CD14-positive monocyte (primary cell): ENCODE measurements at regions not wholly inside any gene's neighbourhood (a gene's known extent, or its start where the extent isn't known, plus 50 kb on each side); places are given as distances from the start of the nearest gene placed in this dataset.

Experiments used
- DNase-seq, 3 donors: peaks; one replicate each; pipeline ENCODE4 v3.0.0-alpha.2; 2011 to 2022
- H2AFZ ChIP-seq: 2 replicates; pipeline ENCODE4 v1.6.0; 2012; ENCODE audit warnings: mild to moderate bottlenecking, low read depth, low read length, inconsistent platforms; ENCODE audit not compliant: insufficient read depth, poor library complexity, severe bottlenecking
- H3K27ac ChIP-seq, 2 donors: 1 replicate in 1 of 2; 2 replicates in 1 of 2; pipeline ENCODE4 v1.5.1; 2012 to 2013; ENCODE audit warnings: low read length in 2 of 2, control low read depth in 1 of 2, inconsistent platforms in 1 of 2, low read depth in 1 of 2, mild to moderate bottlenecking in 1 of 2
- H3K27me3 ChIP-seq, 2 donors: one replicate each; pipeline versions ENCODE4 v1.6.0 to v1.6.1; 2011 to 2013; ENCODE audit warnings: low read length in 2 of 2; ENCODE audit not compliant: control insufficient read depth in 2 of 2, insufficient read depth in 2 of 2
- H3K36me3 ChIP-seq, 2 donors: replicated peaks in 1 of 2; 1 replicate in 1 of 2; 2 replicates in 1 of 2; pipeline versions ENCODE4 v1.5.1 to v1.6.1; 2012 to 2013; ENCODE audit warnings: low read length in 2 of 2, control low read depth in 1 of 2, inconsistent platforms in 1 of 2, mild to moderate bottlenecking in 1 of 2; ENCODE audit not compliant: insufficient read depth in 2 of 2, control insufficient read depth in 1 of 2
- H3K4me1 ChIP-seq, 2 donors: 1 replicate in 1 of 2; 2 replicates in 1 of 2; pipeline versions ENCODE4 v1.5.1 to v1.6.1; 2012 to 2013; ENCODE audit warnings: low read length in 2 of 2, control low read depth in 1 of 2, inconsistent platforms in 1 of 2, mild to moderate bottlenecking in 1 of 2, moderate library complexity in 1 of 2; ENCODE audit not compliant: insufficient read depth in 2 of 2, control insufficient read depth in 1 of 2
- H3K4me2 ChIP-seq: replicated peaks from 2 replicates; pipeline ENCODE3; 2012; ENCODE audit warnings: low read length, moderate library complexity, mild to moderate bottlenecking; ENCODE audit not compliant: poor library complexity, severe bottlenecking; ENCODE audit errors: extremely low read depth
- H3K4me3 ChIP-seq, 3 experiments: fragments of 200-600 bp in 1 of 3; sonication (generic) in 1 of 3; replicated peaks in 1 of 3; 1 replicate in 2 of 3; 2 replicates in 1 of 3; pipeline ENCODE4 v1.5.1; 2011 to 2013; ENCODE audit warnings: low read length in 3 of 3, mild to moderate bottlenecking in 3 of 3, control low read depth in 2 of 3, low read depth in 2 of 3, inconsistent platforms in 1 of 3, moderate library complexity in 1 of 3
- H3K79me2 ChIP-seq: 2 replicates; pipeline ENCODE4 v1.6.0; 2012; ENCODE audit warnings: mild to moderate bottlenecking, control low read depth, inconsistent platforms, low read length, moderate library complexity; ENCODE audit not compliant: insufficient read depth
- H3K9ac ChIP-seq: 2 replicates; pipeline ENCODE4 v1.6.0; 2017; ENCODE audit warnings: low read length, mild to moderate bottlenecking; ENCODE audit not compliant: insufficient read depth, poor library complexity, severe bottlenecking
- H3K9me3 ChIP-seq, 2 donors: replicated peaks in 1 of 2; 1 replicate in 1 of 2; 2 replicates in 1 of 2; pipeline versions ENCODE4 v1.5.1 to v1.6.1; 2012 to 2013; ENCODE audit warnings: low read length in 2 of 2, control low read depth in 1 of 2; ENCODE audit not compliant: control insufficient read depth in 1 of 2, insufficient read depth in 1 of 2
- H4K20me1 ChIP-seq: 2 replicates; pipeline ENCODE4 v1.6.0; 2012; ENCODE audit warnings: mild to moderate bottlenecking, low read length, control low read depth, moderate library complexity; ENCODE audit not compliant: insufficient read depth
- H3K27ac Mint-ChIP-seq, 7 donors: one replicate each; pipeline ENCODE4 v1.8.0; 2020; ENCODE audit warnings: mild to moderate bottlenecking in 7 of 7, mixed read lengths in 7 of 7, moderate library complexity in 6 of 7, inconsistent platforms in 2 of 7
- H3K27me3 Mint-ChIP-seq, 3 donors: one replicate each; pipeline ENCODE4 v1.8.0; 2021 to 2022; ENCODE audit warnings: low read depth in 3 of 3, mild to moderate bottlenecking in 3 of 3, mixed read lengths in 3 of 3, moderate library complexity in 3 of 3, inconsistent platforms in 1 of 3
- H3K36me3 Mint-ChIP-seq, 2 donors: one replicate each; pipeline ENCODE4 v1.8.0; 2020; ENCODE audit warnings: mixed read lengths in 2 of 2, inconsistent platforms in 1 of 2, mild to moderate bottlenecking in 1 of 2
- H3K4me1 Mint-ChIP-seq: one replicate; pipeline ENCODE4 v1.8.0; 2020; ENCODE audit warnings: mild to moderate bottlenecking, mixed read lengths
- H3K4me3 Mint-ChIP-seq, 2 donors: one replicate each; pipeline ENCODE4 v1.8.0; 2020; ENCODE audit warnings: mild to moderate bottlenecking in 2 of 2, mixed read lengths in 2 of 2, moderate library complexity in 1 of 2
- H3K9me3 Mint-ChIP-seq, 7 donors: one replicate each; pipeline ENCODE4 v1.8.0; 2020 to 2022; ENCODE audit warnings: mixed read lengths in 7 of 7, mild to moderate bottlenecking in 6 of 7, moderate library complexity in 6 of 7, inconsistent platforms in 2 of 7
- CTCF ChIP-seq: fragments of 200-600 bp; IDR thresholded peaks from one replicate; pipeline ENCODE4 v1.8.0; 2022; ENCODE audit warnings: antibody characterized with exemption, mild to moderate bottlenecking
- WGBS: methylation state at CpG from one replicate; pipeline ENCODE4 v1.1.5; 2013; ENCODE audit warnings: missing lambda C conversion rate; ENCODE audit not compliant: insufficient coverage; 5-methylcytosine and 5-hydroxymethylcytosine counted together
- intact Hi-C, 2 donors: fragments of 100-400 bp; cut with micrococcal nuclease; formaldehyde crosslinking; loops; one replicate each; pipeline versions ENCODE4 v1.15.0 to v1.15.1; 2023

GRCh38 chr6:14552891-14553290 is 435.3 kb downstream of the CD83 start:
- no peak overlapping the region for H3K27ac Mint-ChIP-seq
- intact Hi-C loops: no loop called here
- Histone ChIP-seq H3K27me3 (no peaks in the 10 kb centered on the region), H3K9ac (no peak overlapping the region), H3K9me3 (no peaks in the 10 kb centered on the region), H3K4me3 (no peak overlapping the region), H3K36me3 (no peaks in the 10 kb centered on the region), H4K20me1 (no peaks in the 10 kb centered on the region), H3K4me2 (no peak overlapping the region), H3K4me1 (peaks cover 0 to 6% of the 10 kb centered on the region in 2 donors), H3K79me2 (no peaks in the 10 kb centered on the region), H3K27ac (no peak overlapping the region), H2AFZ (no peak overlapping the region)
- H3K27me3 Mint-ChIP-seq: peaks cover 0 to 2% (median 0%) of the 10 kb centered on the region in 3 donors
- H3K4me3 Mint-ChIP-seq: no peak overlapping the region
- peaks cover 11% of the 10 kb centered on the region for H3K4me1 Mint-ChIP-seq
- H3K9me3 Mint-ChIP-seq: no peaks in the 10 kb centered on the region
- WGBS: 100% methylated on average over 2 of the region's 5 CpGs
- no peaks in the 10 kb centered on the region for H3K36me3 Mint-ChIP-seq
- no peak for DNase-seq
- no peak for TF ChIP-seq CTCF

- Histone ChIP-seq H3K4me3 (no peak overlapping the region), H3K9me3 (no peaks in the 10 kb centered on the region), H3K4me1 (peaks cover 0 to 6% of the 10 kb centered on the region in 2 donors), H3K9ac (no peak overlapping the region), H4K20me1 (no peaks in the 10 kb centered on the region), H3K79me2 (no peaks in the 10 kb centered on the region), H3K36me3 (no peaks in the 10 kb centered on the region), H3K27me3 (no peaks in the 10 kb centered on the region), H3K27ac (no peak overlapping the region), H2AFZ (no peak overlapping the region), H3K4me2 (no peak overlapping the region)
- DNase-seq: no peak
- H3K4me3 Mint-ChIP-seq: no peak overlapping the region
- H3K27ac Mint-ChIP-seq: no peak overlapping the region
- H3K27me3 Mint-ChIP-seq: peaks cover 0 to 2% (median 0%) of the 10 kb centered on the region in 3 donors
- intact Hi-C loops: no loop called here
- no peaks in the 10 kb centered on the region for H3K36me3 Mint-ChIP-seq
- WGBS: 100% methylated on average over 2 of the region's 8 CpGs
- H3K9me3 Mint-ChIP-seq: no peaks in the 10 kb centered on the region
- no peak for TF ChIP-seq CTCF
- H3K4me1 Mint-ChIP-seq: peaks cover 11% of the 10 kb centered on the region
Measured at GRCh38 chr6:14553515-14553914, 435.9 kb downstream of the CD83 start.
